T-helper 17 cell (primary cell): ENCODE measurements at regions not wholly inside any gene's neighbourhood (a gene's known extent, or its start where the extent isn't known, plus 50 kb on each side); places are given as distances from the start of the nearest gene placed in this dataset.
"Not testable (repeated sequence)": the region's sequence is repeated elsewhere in the genome, so short reads cannot be mapped to it uniquely, and the experiment has no call there.

Experiments used
- ATAC-seq: fragments of 150-1000 bp; cut with Tn5 transposase; 2 replicates; pipeline ENCODE4 v1.10.0; 2021; ENCODE audit warnings: mild to moderate bottlenecking, moderate library complexity
- DNase-seq, 3 donors: peaks; one replicate each; pipeline versions ENCODE4 v3.0.0 to v3.0.0-alpha.2; 2020 to 2021
- H3K9me3 ChIP-seq: one replicate; pipeline ENCODE4 v1.7.0; 2013; ENCODE audit warnings: low read length, mild to moderate bottlenecking; ENCODE audit not compliant: control insufficient read depth, poor library complexity, severe bottlenecking
- H3K27ac Mint-ChIP-seq: one replicate; pipeline ENCODE4 v1.8.0; 2022; ENCODE audit warnings: mild to moderate bottlenecking, moderate library complexity, mixed read lengths
- H3K27me3 Mint-ChIP-seq: one replicate; pipeline ENCODE4 v1.8.0; 2022; ENCODE audit warnings: mixed read lengths
- H3K36me3 Mint-ChIP-seq: one replicate; pipeline ENCODE4 v1.8.0; 2022; ENCODE audit warnings: low read depth, mixed read lengths
- H3K4me1 Mint-ChIP-seq: one replicate; pipeline ENCODE4 v1.8.0; 2022; ENCODE audit warnings: mild to moderate bottlenecking, mixed read lengths
- H3K4me3 Mint-ChIP-seq: one replicate; pipeline ENCODE4 v1.8.0; 2022; ENCODE audit warnings: mild to moderate bottlenecking, moderate library complexity, mixed read lengths

GRCh38 chr4:49222810-49223209, 236.7 kb downstream of the CWH43 start:
- not testable (repeated sequence) for DNase-seq, H3K4me1 Mint-ChIP-seq, ATAC-seq, H3K4me3 Mint-ChIP-seq, H3K27ac Mint-ChIP-seq, H3K36me3 Mint-ChIP-seq, H3K27me3 Mint-ChIP-seq, H3K9me3 ChIP-seq

GRCh38 chr4:49226216-49226866, 240.3 kb downstream of the CWH43 start:
- H3K4me1 Mint-ChIP-seq, H3K9me3 ChIP-seq, H3K27me3 Mint-ChIP-seq, H3K36me3 Mint-ChIP-seq, ATAC-seq, H3K27ac Mint-ChIP-seq, DNase-seq, H3K4me3 Mint-ChIP-seq: not testable (repeated sequence)

- not testable (repeated sequence) for H3K27me3 Mint-ChIP-seq, H3K4me3 Mint-ChIP-seq, H3K27ac Mint-ChIP-seq, DNase-seq, H3K9me3 ChIP-seq, H3K36me3 Mint-ChIP-seq, H3K4me1 Mint-ChIP-seq, ATAC-seq
Observed at GRCh38 chr4:49227941-49228340, 241.9 kb downstream of the CWH43 start.

DNA sequence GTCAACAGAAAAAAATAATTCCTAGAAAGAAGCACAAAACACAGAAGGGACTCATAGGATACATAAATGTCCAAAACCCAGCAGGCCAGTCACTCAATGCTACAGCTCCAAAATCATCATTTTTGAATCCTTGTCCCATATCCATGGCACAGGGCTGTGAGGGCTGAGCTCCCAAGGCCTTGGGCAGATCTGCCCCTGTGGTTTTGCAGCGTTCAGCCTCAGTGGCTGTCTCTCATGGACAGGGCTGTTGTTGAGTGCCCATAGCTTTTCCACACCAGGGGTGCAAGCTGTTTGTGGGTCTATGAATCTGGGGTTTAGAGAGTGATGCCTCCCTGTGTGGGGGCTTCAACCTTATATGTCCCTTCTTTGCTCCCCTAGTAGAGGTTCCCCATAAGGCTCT, 243.2 kb downstream of the CWH43 start:
- not testable (repeated sequence) for H3K27ac Mint-ChIP-seq, ATAC-seq, H3K27me3 Mint-ChIP-seq, DNase-seq, H3K4me1 Mint-ChIP-seq, H3K9me3 ChIP-seq, H3K36me3 Mint-ChIP-seq, H3K4me3 Mint-ChIP-seq

- not testable (repeated sequence) for H3K9me3 ChIP-seq, H3K4me3 Mint-ChIP-seq, H3K27me3 Mint-ChIP-seq, ATAC-seq, H3K36me3 Mint-ChIP-seq, H3K27ac Mint-ChIP-seq, DNase-seq, H3K4me1 Mint-ChIP-seq
Observed at GRCh38 chr4:49229713-49230112, 243.6 kb downstream of the CWH43 start.

GRCh38 chr4:49233346-49233745, 247.3 kb downstream of the CWH43 start:
- H3K9me3 ChIP-seq, H3K4me3 Mint-ChIP-seq, ATAC-seq, H3K4me1 Mint-ChIP-seq, H3K36me3 Mint-ChIP-seq, H3K27ac Mint-ChIP-seq, H3K27me3 Mint-ChIP-seq, DNase-seq: not testable (repeated sequence)

DNA sequence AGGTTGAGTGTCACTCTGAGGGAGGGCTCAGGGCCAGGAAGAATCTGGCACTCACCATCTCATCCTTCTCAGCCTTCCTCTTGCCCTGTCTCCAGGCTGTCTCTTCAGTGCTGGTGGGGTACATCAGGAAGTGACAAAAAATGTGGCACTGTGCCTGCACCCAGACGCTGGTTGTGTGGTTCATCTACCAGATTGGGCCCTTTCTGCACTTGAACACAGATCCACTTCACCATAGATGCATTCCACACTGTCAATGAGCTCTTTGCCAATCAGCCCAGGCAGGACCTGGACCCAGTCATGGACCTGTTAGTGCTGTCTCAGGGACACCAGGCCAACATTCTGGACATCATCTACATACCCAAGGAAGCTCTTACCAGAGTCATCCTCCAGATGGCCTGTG, 247.7 kb downstream of the CWH43 start:
- H3K36me3 Mint-ChIP-seq, H3K9me3 ChIP-seq, DNase-seq, ATAC-seq, H3K4me3 Mint-ChIP-seq, H3K27me3 Mint-ChIP-seq, H3K4me1 Mint-ChIP-seq, H3K27ac Mint-ChIP-seq: not testable (repeated sequence)

DNA sequence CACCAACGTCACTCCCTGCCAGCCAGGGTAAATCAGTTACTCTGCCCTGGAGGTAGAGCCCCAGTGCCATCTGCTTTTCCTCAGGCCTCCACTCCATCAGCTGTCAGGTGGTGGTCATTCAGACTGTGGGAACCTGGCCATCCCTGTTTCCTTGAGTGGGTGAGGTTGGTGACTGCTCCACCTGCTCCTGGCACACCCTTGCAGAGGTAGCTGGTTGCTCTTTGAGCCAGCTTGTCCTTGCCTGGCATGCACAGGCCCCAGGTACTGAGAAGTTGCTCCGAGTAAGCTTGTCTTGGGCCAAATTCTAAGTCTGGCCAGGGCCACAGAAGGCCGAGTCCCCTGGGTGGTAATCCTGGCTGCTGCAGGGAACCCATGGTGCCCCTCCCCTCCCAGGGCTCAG, 248.3 kb downstream of the CWH43 start:
- not testable (repeated sequence) for DNase-seq, H3K4me3 Mint-ChIP-seq, H3K27me3 Mint-ChIP-seq, H3K27ac Mint-ChIP-seq, H3K4me1 Mint-ChIP-seq, H3K9me3 ChIP-seq, H3K36me3 Mint-ChIP-seq, ATAC-seq

DNA sequence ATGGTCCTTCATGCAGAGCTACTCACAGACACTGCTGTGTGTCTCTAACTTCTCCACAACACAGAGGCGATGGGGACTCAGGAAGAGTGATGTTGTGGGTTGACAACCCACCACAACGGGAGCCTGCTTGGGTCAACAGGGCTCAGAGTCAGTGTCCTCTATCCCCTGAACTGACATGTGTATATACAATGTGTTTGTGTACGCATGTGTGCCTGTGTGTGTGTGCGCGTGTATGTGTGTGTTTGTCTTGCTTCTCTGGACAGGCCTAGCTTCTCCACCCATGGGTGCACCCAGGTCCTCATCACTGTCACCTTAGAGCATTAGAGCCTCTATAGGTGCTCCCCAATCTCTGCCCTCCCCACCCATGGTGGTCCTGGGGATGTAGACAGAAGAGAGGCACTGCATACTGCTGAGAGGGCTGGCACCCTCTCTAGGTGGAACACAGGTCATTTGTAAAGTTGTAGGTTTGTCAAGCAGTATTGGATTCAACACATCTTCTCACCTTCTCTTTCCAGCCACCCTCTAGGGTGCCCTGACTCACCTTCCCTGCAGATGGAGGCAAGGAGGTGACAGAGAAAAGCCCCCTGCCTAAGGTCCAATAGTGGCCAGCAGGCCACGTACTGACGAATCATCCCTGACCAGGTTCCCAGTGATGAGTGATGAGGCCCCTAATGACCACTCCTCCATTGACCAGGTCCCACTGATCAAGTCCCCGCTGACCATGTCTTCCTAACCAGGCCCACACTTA, 249.5 kb downstream of the CWH43 start:
- H3K27me3 Mint-ChIP-seq, DNase-seq, H3K36me3 Mint-ChIP-seq, ATAC-seq, H3K4me1 Mint-ChIP-seq, H3K9me3 ChIP-seq, H3K27ac Mint-ChIP-seq, H3K4me3 Mint-ChIP-seq: not testable (repeated sequence)

GRCh38 chr4:49236474-49236873, 250.4 kb downstream of the CWH43 start:
- H3K27ac Mint-ChIP-seq, result not testable (repeated sequence)

GRCh38 chr4:49241295-49241694, 255.2 kb downstream of the CWH43 start:
- H3K27me3 Mint-ChIP-seq, H3K4me1 Mint-ChIP-seq: not testable (repeated sequence)

More at GRCh38 chr4:49236474-49236873, 250.4 kb downstream of the CWH43 start:
- not testable (repeated sequence) for H3K9me3 ChIP-seq, DNase-seq, ATAC-seq, H3K4me3 Mint-ChIP-seq, H3K27me3 Mint-ChIP-seq, H3K36me3 Mint-ChIP-seq, H3K4me1 Mint-ChIP-seq

GRCh38 chr4:49262786-49263185, 276.7 kb downstream of the CWH43 start:
- not testable (repeated sequence) for H3K36me3 Mint-ChIP-seq, H3K4me1 Mint-ChIP-seq, H3K27me3 Mint-ChIP-seq, H3K27ac Mint-ChIP-seq, H3K9me3 ChIP-seq, DNase-seq, ATAC-seq, H3K4me3 Mint-ChIP-seq

More at GRCh38 chr4:49241295-49241694, 255.2 kb downstream of the CWH43 start:
- H3K27ac Mint-ChIP-seq, ATAC-seq, H3K36me3 Mint-ChIP-seq, H3K4me3 Mint-ChIP-seq, DNase-seq, H3K9me3 ChIP-seq: not testable (repeated sequence)

DNA sequence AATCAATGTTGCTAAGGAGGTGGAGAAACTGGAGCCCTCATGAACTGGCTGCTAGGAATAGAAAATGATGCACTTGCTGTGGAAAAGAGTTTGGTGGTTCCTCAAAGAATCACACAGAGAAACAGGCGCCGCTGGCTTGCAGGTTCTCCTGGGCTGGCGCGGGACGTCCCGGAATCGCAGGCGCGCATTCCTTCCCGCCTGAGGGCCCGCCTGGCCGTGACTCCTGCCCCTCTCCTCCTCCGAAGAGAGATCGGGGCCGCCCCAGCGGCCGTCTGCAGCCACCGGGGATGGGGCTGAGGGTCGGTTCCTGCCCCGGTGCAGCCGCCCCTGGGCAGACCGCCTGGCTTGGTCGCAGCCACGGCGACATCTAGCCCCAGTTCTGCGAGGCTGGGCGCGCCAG, 284.4 kb downstream of the CWH43 start:
- H3K9me3 ChIP-seq, H3K27ac Mint-ChIP-seq, H3K36me3 Mint-ChIP-seq, H3K4me3 Mint-ChIP-seq, H3K27me3 Mint-ChIP-seq, DNase-seq, ATAC-seq, H3K4me1 Mint-ChIP-seq: not testable (repeated sequence)

DNA sequence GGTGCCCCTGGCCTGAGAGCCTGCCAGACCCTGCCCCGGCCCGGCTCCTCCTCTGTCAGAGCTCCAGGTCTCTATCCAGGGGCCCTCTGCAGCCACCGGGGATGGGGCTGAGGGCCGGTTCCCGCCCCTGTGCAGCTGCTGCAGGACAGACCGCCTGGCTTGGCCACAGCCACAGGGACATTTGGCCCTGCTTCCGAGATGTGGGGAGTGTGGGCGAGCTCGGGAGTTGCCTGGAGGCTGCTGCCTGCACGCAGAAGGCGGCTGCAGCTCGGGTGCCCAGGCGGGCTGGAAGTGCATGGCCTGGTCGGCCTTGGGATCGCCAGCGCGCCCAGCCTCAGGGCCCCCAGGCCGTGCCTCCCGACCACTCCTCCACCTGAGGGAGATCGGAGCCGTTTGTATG, 284.8 kb downstream of the CWH43 start:
- not testable (repeated sequence) for H3K4me1 Mint-ChIP-seq, H3K4me3 Mint-ChIP-seq, ATAC-seq, H3K27ac Mint-ChIP-seq, H3K27me3 Mint-ChIP-seq, H3K9me3 ChIP-seq, H3K36me3 Mint-ChIP-seq
- peak in 1 of 3 donors; percentile 7 for DNase-seq
